Upper lobe of right lung (tissue), 1 donor: ENCODE measurements at regions not wholly inside any gene's neighbourhood (a gene's known extent, or its start where the extent isn't known, plus 50 kb on each side); places are given as distances from the start of the nearest gene placed in this dataset.

ENCODE experiments used
- ATAC-seq: fragments of 200-7000 bp; cut with Tn5 transposase; one replicate; pipeline ENCODE4 v1.9.1; 2020; ENCODE audit warnings: mild to moderate bottlenecking, moderate library complexity
- DNase-seq: peaks from one replicate; pipeline ENCODE4 v3.0.0-alpha.2; 2020
- H3K27ac ChIP-seq: fragments of 200-600 bp; one replicate; pipeline ENCODE4 v1.8.0; 2022
- H3K27me3 ChIP-seq: fragments of 200-600 bp; one replicate; pipeline ENCODE4 v1.8.0; 2022; ENCODE audit warnings: mild to moderate bottlenecking
- H3K36me3 ChIP-seq: fragments of 200-600 bp; one replicate; pipeline ENCODE4 v1.8.0; 2022
- H3K4me1 ChIP-seq: fragments of 200-600 bp; one replicate; pipeline ENCODE4 v1.8.0; 2022
- H3K4me3 ChIP-seq: fragments of 200-600 bp; one replicate; pipeline ENCODE4 v1.8.0; 2022; ENCODE audit warnings: mild to moderate bottlenecking
- H3K9me3 ChIP-seq: fragments of 200-600 bp; one replicate; pipeline ENCODE4 v1.8.0; 2022
- intact Hi-C: fragments of 100-400 bp; cut with DNase I; formaldehyde crosslinking; loops from one replicate; pipeline ENCODE4 v1.11.0; 2022
- TF ChIP-seq, protein P1 (sequence below): fragments of 200-600 bp; IDR thresholded peaks from one replicate; pipeline ENCODE4 v1.8.0; 2022; ENCODE audit warnings: antibody characterized with exemption
- donor health status: DM: no; HTN: yes; CAD: no; lungs with severe emphysema.

- intact Hi-C loops, result no loop called here
- Histone ChIP-seq H3K4me1 (no peaks in the 10 kb centered on the region), H3K36me3 (no peaks in the 10 kb centered on the region), H3K27me3 (no peaks in the 10 kb centered on the region), H3K4me3 (no peak overlapping the region), H3K27ac (no peak overlapping the region), H3K9me3 (no peaks in the 10 kb centered on the region)
- ATAC-seq (no peak), DNase-seq (no peak)
- TF ChIP-seq, protein P1, sequence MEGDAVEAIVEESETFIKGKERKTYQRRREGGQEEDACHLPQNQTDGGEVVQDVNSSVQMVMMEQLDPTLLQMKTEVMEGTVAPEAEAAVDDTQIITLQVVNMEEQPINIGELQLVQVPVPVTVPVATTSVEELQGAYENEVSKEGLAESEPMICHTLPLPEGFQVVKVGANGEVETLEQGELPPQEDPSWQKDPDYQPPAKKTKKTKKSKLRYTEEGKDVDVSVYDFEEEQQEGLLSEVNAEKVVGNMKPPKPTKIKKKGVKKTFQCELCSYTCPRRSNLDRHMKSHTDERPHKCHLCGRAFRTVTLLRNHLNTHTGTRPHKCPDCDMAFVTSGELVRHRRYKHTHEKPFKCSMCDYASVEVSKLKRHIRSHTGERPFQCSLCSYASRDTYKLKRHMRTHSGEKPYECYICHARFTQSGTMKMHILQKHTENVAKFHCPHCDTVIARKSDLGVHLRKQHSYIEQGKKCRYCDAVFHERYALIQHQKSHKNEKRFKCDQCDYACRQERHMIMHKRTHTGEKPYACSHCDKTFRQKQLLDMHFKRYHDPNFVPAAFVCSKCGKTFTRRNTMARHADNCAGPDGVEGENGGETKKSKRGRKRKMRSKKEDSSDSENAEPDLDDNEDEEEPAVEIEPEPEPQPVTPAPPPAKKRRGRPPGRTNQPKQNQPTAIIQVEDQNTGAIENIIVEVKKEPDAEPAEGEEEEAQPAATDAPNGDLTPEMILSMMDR, result no peak
Measured at GRCh38 chr18:67582488-67582887, 66.0 kb upstream of the DSEL start.

DNA sequence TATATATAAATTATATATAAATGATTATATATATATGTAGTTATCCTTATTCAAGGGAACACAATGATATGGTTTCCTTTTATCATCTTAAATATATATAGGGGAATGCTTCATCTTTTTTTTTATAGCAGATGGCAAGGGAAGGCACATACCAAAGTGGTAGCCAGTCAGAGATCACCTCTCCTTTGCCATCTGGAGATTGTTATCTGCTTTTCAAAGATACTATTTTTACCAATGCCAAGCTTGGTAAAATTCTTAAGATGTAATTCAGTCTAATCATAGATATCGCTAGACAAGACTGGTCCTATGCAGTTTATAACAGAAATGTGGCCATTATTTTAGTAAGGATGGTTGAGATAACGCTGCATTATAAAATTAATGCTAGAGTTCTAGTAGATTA, 64.7 kb upstream of the DSEL start:
- intact Hi-C loops, result no loop called here
- Histone ChIP-seq H3K27me3 (no peaks in the 10 kb centered on the region), H3K9me3 (no peaks in the 10 kb centered on the region), H3K36me3 (no peaks in the 10 kb centered on the region), H3K4me3 (no peak overlapping the region), H3K4me1 (no peaks in the 10 kb centered on the region), H3K27ac (no peak overlapping the region)
- ATAC-seq (no peak), DNase-seq (no peak)
- TF ChIP-seq, protein P1, result no peak

DNA sequence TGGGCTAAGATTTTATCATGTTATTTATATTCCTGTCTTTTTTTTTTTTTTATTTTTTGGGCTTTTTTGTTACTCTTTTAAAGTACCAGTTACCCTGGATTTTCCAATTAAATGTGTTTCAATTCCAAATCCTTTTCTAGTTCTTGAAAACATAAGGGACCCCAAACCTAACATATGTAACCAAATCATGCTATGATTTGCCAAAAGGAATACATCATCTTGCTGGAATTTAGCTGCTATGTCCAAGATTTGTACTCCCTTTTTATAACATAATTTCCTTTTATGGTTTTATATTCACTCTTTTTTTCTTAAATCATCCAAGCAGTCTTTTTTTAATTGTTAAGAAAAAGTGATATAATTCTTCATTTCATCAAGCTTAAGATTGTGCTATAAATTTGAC, 60.9 kb upstream of the DSEL start:
- TF ChIP-seq, protein P1, result no peak
- no peaks in the 10 kb centered on the region for H3K27me3 ChIP-seq
- ATAC-seq, result no peak
- no peak overlapping the region for H3K4me3 ChIP-seq
- no peak for DNase-seq
- no peaks in the 10 kb centered on the region for H3K4me1 ChIP-seq
- no peaks in the 10 kb centered on the region for H3K9me3 ChIP-seq
- no peaks in the 10 kb centered on the region for H3K36me3 ChIP-seq
- intact Hi-C loops, result no loop called here
- H3K27ac ChIP-seq, result no peak overlapping the region

DNA sequence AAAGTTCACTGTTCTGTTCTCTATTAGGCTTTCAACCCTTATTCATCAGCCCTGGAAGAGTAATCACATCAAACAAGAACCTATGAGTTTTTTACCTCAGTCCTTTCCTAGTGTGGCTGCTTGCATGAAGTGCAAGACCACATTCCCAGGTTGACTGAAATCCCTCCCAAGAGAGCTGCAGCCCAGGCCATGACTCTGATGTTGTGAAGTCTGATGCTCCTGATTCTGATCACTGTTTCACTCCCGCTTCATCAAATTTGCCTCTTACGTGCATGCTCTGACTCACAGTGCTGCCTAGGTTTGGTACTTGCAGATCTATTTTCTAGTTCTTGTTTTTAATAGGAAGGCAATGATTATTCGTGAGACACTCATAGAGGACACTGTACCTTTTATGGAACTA, 58.2 kb upstream of the DSEL start:
- no peak overlapping the region for H3K27ac ChIP-seq
- intact Hi-C loops, result no loop called here
- no peak for ATAC-seq

DNA sequence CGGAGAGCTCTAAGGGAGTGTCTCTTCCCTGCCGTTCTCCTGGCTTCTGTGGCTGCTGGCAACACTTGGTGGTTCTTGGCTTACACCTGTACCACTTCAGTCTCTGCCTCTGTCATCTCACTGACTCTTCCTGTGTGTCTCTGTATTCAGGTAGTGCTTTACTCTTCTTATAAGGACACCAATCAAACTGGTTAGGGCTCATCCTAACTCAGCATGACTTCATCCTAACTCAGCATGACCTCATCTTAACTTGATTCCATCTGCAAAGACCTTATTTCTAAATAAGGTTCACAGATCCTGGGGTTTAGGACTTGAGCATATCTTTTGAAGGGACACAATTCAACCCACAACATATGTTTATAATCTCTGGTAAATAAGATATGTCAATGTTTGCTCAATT, 51.6 kb upstream of the DSEL start:
- Histone ChIP-seq H3K4me3 (no peak overlapping the region), H3K27me3 (no peaks in the 10 kb centered on the region), H3K4me1 (no peaks in the 10 kb centered on the region), H3K36me3 (no peaks in the 10 kb centered on the region), H3K27ac (no peak overlapping the region), H3K9me3 (no peaks in the 10 kb centered on the region)
- DNase-seq (no peak), ATAC-seq (no peak)
- TF ChIP-seq, protein P1, result no peak
- intact Hi-C loops, result no loop called here

More for the DNA sequence above, 58.2 kb upstream of the DSEL start:
- no peaks in the 10 kb centered on the region for H3K36me3 ChIP-seq
- H3K27me3 ChIP-seq, result no peaks in the 10 kb centered on the region
- no peaks in the 10 kb centered on the region for H3K9me3 ChIP-seq
- TF ChIP-seq, protein P1, result no peak
- no peak for DNase-seq
- H3K4me1 ChIP-seq, result no peaks in the 10 kb centered on the region
- no peak overlapping the region for H3K4me3 ChIP-seq
